ENCODE measurements at regions not wholly inside any gene's neighbourhood (a gene's known extent, or its start where the extent isn't known, plus 50 kb on each side); places are given as distances from the start of the nearest gene placed in this dataset.

- TF ChIP-seq POLR2AphosphoS5 (IDR thresholded peaks at IDR 0.05) (peak in 1 of 3 donors; percentile 29), POLR2A (IDR thresholded peaks at IDR 0.05) (no peak)
- Histone ChIP-seq H3K4me3 (no peak overlapping the region), H3K27me3 (no peaks in the 10 kb centered on the region), H3K36me3 (no peaks in the 10 kb centered on the region), H3K4me1 (peaks cover 0 to 10% (median 0%) of the 10 kb centered on the region in 4 donors), H3K27ac (no peak overlapping the region), H3K9me3 (no peaks in the 10 kb centered on the region)
- no peak for DNase-seq
- in situ Hi-C loops (cut with MboI; ENCODE audit: low pct_ligation_motif_present in 1 of 4, low pct_unique_long_range_greater_than_20kb in 1 of 4, low sequenced_read_pairs in 3 of 4) (no loop called here), intact Hi-C loops (cut with DNase I; ENCODE audit: low total_unique reads) (no loop called here)
These were observed 292.0 kb downstream of the ASXL3 start for GRCh38 chr18:33870059-33870458.

DNA sequence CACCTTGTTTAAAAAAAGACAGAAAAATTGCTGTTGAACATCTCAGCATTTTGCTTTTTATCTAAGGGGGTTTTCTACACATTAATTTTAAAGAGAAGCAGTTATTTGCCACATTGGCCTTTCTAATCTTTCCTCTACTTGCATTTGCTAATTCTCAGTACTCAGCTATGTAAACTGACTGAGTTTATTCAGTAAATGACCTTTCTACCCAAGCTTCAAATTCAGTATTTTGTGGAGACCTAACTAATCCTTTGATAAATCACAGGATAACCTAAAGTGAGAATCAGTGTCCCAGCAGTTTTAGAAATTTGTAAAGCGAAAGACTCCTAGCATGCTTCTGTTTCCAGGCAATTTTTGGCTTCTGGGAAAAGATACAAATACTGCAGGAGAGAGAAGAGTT is 288.4 kb downstream of the ASXL3 start:
- no peak for DNase-seq
- H3K27ac ChIP-seq, result no peak overlapping the region
- TF ChIP-seq POLR2AphosphoS5 (IDR thresholded peaks at IDR 0.05), result no peak
- no peak for TF ChIP-seq CTCF (IDR thresholded peaks at IDR 0.05)
- TF ChIP-seq EP300 (IDR thresholded peaks at IDR 0.05; ENCODE audit: low read depth), result no peak
- no peak for TF ChIP-seq POLR2A (IDR thresholded peaks at IDR 0.05)
- peaks cover 0 to 5% (median 0%) of the 10 kb centered on the region in 4 donors for H3K4me1 ChIP-seq
- H3K9me3 ChIP-seq, result peaks cover 7 to 8% of the 10 kb centered on the region in 2 donors
- WGBS, 2 donors (ENCODE audit: low coverage in 1 of 2), result 77 to 83% methylated on average over 1 of the region's 1 CpG
- no peak overlapping the region for H3K4me3 ChIP-seq
- in situ Hi-C loops (cut with MboI; ENCODE audit: low pct_ligation_motif_present in 1 of 4, low pct_unique_long_range_greater_than_20kb in 1 of 4, low sequenced_read_pairs in 3 of 4), result no loop called here
- H3K27me3 ChIP-seq, result no peaks in the 10 kb centered on the region
- intact Hi-C loops (cut with DNase I; ENCODE audit: low total_unique reads), result no loop called here
- H3K36me3 ChIP-seq, result no peaks in the 10 kb centered on the region

GRCh38 chr18:33863912-33864311 is 285.9 kb downstream of the ASXL3 start:
- in situ Hi-C loops (cut with MboI; ENCODE audit: low pct_ligation_motif_present in 1 of 4, low pct_unique_long_range_greater_than_20kb in 1 of 4, low sequenced_read_pairs in 3 of 4), result no loop called here

DNA sequence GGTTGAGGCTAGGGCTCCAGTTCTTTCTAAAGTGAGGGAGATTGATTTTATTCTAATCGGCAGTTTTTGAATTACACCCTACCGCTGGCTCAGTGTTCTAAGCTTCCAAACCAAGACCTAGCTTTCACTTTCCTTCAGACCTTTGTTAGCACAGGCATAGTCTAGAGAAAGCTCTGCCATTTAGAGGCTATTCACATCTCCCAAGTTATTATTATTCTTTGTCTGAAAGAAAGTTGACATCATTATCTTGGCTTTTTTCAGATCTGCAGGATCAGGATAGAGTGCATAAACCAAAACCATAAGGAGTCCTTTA is 276.8 kb downstream of the ASXL3 start:
- 92 to 100% methylated on average over 2 of the region's 2 CpGs for WGBS, 2 donors (ENCODE audit: low coverage in 1 of 2)
- intact Hi-C loops (cut with DNase I; ENCODE audit: low total_unique reads) (no loop called here), in situ Hi-C loops (cut with MboI; ENCODE audit: low pct_ligation_motif_present in 1 of 4, low pct_unique_long_range_greater_than_20kb in 1 of 4, low sequenced_read_pairs in 3 of 4) (no loop called here)
- Histone ChIP-seq H3K9me3 (no peaks in the 10 kb centered on the region), H3K27ac (no peak overlapping the region), H3K4me3 (no peak overlapping the region), H3K4me1 (no peaks in the 10 kb centered on the region), H3K36me3 (no peaks in the 10 kb centered on the region), H3K27me3 (no peaks in the 10 kb centered on the region)
- TF ChIP-seq POLR2AphosphoS5 (IDR thresholded peaks at IDR 0.05), result no peak
- no peak for TF ChIP-seq POLR2A (IDR thresholded peaks at IDR 0.05)
- TF ChIP-seq CTCF (IDR thresholded peaks at IDR 0.05), result no peak
- TF ChIP-seq EP300 (IDR thresholded peaks at IDR 0.05; ENCODE audit: low read depth), result no peak
- no peak for DNase-seq

More at GRCh38 chr18:33863912-33864311, 285.9 kb downstream of the ASXL3 start:
- 100% methylated on average over 1 of the region's 1 CpG; no CpG with 5 or more reads in 1 of the 2 donors for WGBS, 2 donors (ENCODE audit: low coverage in 1 of 2)
- no peak for DNase-seq
- no peak for TF ChIP-seq POLR2A (IDR thresholded peaks at IDR 0.05)
- no peak for TF ChIP-seq CTCF (IDR thresholded peaks at IDR 0.05)
- no peak for TF ChIP-seq POLR2AphosphoS5 (IDR thresholded peaks at IDR 0.05)
- H3K27me3 ChIP-seq, result no peaks in the 10 kb centered on the region
- H3K9me3 ChIP-seq, result peaks cover 7 to 8% of the 10 kb centered on the region in 2 donors
- peaks cover 0 to 3% (median 0%) of the 10 kb centered on the region in 4 donors for H3K4me1 ChIP-seq
- H3K4me3 ChIP-seq, result no peak overlapping the region
- H3K27ac ChIP-seq, result no peak overlapping the region
- no peaks in the 10 kb centered on the region for H3K36me3 ChIP-seq
- intact Hi-C loops (cut with DNase I; ENCODE audit: low total_unique reads), result no loop called here

- no peak for DNase-seq
- Histone ChIP-seq H3K27me3 (no peaks in the 10 kb centered on the region), H3K36me3 (no peaks in the 10 kb centered on the region), H3K4me1 (no peaks in the 10 kb centered on the region), H3K9me3 (no peaks in the 10 kb centered on the region), H3K4me3 (no peak overlapping the region), H3K27ac (no peak overlapping the region)
- 70 to 80% methylated on average over 4 of the region's 4 CpGs for WGBS, 2 donors (ENCODE audit: low coverage in 1 of 2)
- no peak for TF ChIP-seq POLR2AphosphoS5 (IDR thresholded peaks at IDR 0.05)
- no peak for TF ChIP-seq EP300 (IDR thresholded peaks at IDR 0.05; ENCODE audit: low read depth)
- no peak for TF ChIP-seq POLR2A (IDR thresholded peaks at IDR 0.05)
- TF ChIP-seq CTCF (IDR thresholded peaks at IDR 0.05), result no peak
- intact Hi-C loops (cut with DNase I; ENCODE audit: low total_unique reads) (no loop called here), in situ Hi-C loops (cut with MboI; ENCODE audit: low pct_ligation_motif_present in 1 of 4, low pct_unique_long_range_greater_than_20kb in 1 of 4, low sequenced_read_pairs in 3 of 4) (no loop called here)
These were observed 276.2 kb downstream of the ASXL3 start for GRCh38 chr18:33854086-33854826.
